ENCODE measurements at regions not wholly inside any gene's neighbourhood (a gene's known extent, or its start where the extent isn't known, plus 50 kb on each side); places are given as distances from the start of the nearest gene placed in this dataset.

DNA sequence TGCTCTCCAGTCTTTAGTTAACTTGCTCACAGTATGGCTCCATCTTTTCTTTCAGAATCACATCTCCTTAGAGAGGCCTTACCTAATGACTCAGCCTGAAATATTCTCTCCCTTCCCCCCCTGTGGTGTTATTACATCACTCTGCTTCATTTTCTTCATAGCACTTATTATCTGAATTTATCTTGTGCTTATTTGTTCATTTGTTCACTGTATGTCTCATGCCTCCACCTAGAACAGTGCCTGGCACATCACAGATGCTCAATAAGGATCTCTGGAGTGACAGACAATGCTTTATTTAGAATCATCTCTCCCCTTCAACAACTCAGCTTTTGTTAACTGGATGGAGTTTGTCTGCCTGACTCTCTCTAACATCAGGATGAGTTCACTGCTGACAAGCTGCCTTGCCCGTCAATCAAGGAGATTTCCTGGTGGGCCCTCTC, 96.6 kb upstream of the MAN1A1 start (continued):
- TF ChIP-seq, protein P1, sequence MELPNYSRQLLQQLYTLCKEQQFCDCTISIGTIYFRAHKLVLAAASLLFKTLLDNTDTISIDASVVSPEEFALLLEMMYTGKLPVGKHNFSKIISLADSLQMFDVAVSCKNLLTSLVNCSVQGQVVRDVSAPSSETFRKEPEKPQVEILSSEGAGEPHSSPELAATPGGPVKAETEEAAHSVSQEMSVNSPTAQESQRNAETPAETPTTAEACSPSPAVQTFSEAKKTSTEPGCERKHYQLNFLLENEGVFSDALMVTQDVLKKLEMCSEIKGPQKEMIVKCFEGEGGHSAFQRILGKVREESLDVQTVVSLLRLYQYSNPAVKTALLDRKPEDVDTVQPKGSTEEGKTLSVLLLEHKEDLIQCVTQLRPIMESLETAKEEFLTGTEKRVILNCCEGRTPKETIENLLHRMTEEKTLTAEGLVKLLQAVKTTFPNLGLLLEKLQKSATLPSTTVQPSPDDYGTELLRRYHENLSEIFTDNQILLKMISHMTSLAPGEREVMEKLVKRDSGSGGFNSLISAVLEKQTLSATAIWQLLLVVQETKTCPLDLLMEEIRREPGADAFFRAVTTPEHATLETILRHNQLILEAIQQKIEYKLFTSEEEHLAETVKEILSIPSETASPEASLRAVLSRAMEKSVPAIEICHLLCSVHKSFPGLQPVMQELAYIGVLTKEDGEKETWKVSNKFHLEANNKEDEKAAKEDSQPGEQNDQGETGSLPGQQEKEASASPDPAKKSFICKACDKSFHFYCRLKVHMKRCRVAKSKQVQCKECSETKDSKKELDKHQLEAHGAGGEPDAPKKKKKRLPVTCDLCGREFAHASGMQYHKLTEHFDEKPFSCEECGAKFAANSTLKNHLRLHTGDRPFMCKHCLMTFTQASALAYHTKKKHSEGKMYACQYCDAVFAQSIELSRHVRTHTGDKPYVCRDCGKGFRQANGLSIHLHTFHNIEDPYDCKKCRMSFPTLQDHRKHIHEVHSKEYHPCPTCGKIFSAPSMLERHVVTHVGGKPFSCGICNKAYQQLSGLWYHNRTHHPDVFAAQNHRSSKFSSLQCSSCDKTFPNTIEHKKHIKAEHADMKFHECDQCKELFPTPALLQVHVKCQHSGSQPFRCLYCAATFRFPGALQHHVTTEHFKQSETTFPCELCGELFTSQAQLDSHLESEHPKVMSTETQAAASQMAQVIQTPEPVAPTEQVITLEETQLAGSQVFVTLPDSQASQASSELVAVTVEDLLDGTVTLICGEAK (IDR thresholded peaks at IDR 0.05), result no peak
- TF ChIP-seq, protein P1 (CRISPR knock-in tag; IDR thresholded peaks at IDR 0.05), result no peak
- peak; percentile 52; the same call in 1 of the 2 replicates for TF ChIP-seq C11orf30 (IDR thresholded peaks at IDR 0.05; ENCODE audit: low read depth)
- TF ChIP-seq ZNF263 (CRISPR knock-in tag; IDR thresholded peaks at IDR 0.05; ENCODE audit: borderline replicate concordance), result no peak
- TF ChIP-seq, protein P2, sequence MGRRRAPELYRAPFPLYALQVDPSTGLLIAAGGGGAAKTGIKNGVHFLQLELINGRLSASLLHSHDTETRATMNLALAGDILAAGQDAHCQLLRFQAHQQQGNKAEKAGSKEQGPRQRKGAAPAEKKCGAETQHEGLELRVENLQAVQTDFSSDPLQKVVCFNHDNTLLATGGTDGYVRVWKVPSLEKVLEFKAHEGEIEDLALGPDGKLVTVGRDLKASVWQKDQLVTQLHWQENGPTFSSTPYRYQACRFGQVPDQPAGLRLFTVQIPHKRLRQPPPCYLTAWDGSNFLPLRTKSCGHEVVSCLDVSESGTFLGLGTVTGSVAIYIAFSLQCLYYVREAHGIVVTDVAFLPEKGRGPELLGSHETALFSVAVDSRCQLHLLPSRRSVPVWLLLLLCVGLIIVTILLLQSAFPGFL (CRISPR knock-in tag; IDR thresholded peaks at IDR 0.05), result no peak
- TF ChIP-seq, protein P3, sequence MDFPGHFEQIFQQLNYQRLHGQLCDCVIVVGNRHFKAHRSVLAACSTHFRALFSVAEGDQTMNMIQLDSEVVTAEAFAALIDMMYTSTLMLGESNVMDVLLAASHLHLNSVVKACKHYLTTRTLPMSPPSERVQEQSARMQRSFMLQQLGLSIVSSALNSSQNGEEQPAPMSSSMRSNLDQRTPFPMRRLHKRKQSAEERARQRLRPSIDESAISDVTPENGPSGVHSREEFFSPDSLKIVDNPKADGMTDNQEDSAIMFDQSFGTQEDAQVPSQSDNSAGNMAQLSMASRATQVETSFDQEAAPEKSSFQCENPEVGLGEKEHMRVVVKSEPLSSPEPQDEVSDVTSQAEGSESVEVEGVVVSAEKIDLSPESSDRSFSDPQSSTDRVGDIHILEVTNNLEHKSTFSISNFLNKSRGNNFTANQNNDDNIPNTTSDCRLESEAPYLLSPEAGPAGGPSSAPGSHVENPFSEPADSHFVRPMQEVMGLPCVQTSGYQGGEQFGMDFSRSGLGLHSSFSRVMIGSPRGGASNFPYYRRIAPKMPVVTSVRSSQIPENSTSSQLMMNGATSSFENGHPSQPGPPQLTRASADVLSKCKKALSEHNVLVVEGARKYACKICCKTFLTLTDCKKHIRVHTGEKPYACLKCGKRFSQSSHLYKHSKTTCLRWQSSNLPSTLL (IDR thresholded peaks at IDR 0.05), result no peak
